DMS79 treated with DMSO at 0.1 percent for 48 hours (cell line): ENCODE measurements at regions not wholly inside any gene's neighbourhood (a gene's known extent, or its start where the extent isn't known, plus 50 kb on each side); places are given as distances from the start of the nearest gene placed in this dataset.
"Not testable (repeated sequence)": the region's sequence is repeated elsewhere in the genome, so short reads cannot be mapped to it uniquely, and the experiment has no call there.

Source experiments
- DNase-seq: peaks from one replicate; lab custom pipeline; 2025; lab: John Stamatoyannopoulos, UW

DNA sequence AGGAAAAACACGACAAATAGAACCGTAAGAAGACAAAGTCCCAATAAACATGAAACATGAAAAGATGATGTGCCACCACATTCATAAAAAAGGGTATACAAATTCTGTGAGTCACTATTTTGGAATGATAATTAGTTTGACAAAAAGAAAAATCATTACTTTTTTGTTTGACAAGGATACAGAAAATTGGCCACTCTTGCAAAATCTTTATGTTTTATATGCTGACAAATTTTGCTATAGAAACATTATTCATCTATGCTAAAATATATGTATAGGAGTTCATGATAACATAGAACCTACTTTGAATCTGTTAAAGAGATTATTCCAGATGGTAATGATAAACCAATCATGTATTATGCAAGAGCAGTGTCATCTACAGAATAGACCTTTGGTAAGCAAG lies 1201.0 kb downstream of the FSCB start:
- no peak for DNase-seq

DNA sequence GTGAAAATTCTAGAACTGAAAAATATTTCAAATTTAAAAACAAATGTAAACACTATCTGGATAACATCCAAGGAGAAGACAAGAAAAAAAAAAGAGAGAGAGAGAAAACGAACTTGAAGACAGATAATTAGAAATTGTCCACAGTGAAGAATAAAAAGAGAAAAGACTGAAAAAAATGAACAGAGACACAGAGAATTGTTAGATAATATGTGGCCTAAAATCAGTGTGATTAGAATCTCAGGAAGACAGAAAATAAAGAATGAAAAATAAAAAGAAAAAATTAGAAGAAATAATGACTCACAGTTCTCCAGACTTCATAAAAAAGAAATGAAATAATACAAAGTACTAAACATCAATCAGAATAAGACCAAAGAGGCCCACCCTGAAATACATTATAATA lies 1209.3 kb downstream of the FSCB start:
- no peak for DNase-seq

DNA sequence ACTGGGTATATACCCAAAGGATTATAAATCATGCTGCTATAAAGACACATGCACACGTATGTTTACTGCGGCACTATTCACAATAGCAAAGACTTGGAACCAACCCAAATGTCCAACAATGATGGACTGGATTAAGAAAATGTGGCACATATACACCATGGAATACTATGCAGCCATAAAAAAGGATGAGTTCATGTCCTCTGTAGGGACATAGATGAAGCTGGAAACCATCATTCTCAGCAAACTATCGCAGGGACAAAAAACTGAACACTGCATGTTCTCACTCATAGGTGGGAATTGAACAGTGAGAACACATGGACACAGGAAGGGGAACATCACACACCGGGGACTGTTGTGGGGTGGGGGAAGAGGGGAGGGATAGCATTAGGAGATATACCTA lies 1211.0 kb downstream of the FSCB start:
- not testable (repeated sequence) for DNase-seq

DNA sequence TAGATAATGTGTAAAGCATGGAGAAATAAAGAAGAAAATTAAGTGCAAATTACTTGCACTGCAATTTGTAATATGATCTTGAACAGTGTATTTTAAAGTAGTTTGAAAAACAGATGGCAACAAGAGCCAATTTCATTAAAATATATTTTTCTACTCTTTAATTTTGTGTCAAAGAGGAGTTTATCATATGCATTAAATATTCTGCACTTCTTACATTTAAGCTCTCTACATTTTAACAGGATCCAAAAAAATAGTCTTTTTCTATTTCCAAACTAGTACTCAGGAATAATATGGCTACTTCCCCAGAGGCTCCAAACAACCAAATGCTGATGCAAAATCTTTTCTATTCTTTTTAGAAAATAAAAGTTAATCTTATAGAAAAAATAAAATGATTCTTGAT lies 1221.5 kb downstream of the FSCB start:
- no peak for DNase-seq

DNA sequence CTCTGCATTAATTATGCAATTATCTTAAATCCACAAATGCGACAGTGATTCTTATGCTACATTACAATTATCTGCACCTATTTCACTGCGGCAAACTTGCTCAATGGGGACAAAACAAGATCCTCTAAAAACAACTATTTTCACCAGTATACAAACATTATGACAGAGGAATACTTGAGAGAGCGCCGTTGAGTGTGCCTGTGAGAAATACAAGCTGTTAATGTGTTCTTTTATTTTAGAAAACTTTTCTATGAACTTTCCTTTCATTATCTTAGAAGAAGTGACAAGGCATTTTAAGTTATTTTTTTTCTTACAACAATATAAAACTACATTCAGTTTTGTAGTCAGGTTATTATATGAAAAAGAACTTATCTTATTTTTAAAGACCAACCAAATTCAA lies 1247.0 kb downstream of the FSCB start:
- DNase-seq = no peak

DNA sequence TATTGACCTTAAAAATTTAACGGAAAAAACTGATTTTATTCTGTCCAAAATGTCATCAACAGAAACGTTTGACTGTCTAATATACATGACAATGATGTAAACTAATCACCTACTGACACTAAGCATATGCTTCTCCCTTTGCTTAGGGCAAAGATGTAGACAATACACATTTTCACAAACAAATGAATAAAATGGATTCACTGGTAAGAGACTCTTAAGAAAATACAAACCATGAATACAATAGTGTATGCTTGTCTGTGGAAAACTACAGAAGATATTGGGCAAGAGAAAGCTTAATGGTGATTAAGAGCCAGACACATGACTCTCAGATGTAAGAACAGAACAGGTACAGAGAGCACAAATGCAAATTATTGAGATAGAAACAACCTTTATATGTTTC lies 1248.7 kb downstream of the FSCB start:
- DNase-seq = no peak

DNA sequence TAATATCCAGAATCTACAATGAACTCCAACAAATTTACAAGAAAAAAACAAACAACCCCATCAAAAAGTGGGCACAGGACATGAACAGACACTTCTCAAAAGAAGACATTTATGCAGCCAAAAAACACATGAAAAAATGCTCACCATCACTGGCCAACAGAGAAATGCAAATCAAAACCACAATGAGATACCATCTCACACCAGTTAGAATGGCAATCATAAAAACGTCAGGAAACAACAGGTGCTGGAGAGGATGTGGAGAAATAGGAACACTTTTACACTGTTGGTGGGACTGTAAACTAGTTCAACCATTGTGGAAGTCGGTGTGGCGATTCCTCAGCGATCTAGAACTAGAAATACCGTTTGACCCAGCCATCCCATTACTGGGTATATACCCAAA lies 1250.1 kb downstream of the FSCB start:
- not testable (repeated sequence) for DNase-seq

DNA sequence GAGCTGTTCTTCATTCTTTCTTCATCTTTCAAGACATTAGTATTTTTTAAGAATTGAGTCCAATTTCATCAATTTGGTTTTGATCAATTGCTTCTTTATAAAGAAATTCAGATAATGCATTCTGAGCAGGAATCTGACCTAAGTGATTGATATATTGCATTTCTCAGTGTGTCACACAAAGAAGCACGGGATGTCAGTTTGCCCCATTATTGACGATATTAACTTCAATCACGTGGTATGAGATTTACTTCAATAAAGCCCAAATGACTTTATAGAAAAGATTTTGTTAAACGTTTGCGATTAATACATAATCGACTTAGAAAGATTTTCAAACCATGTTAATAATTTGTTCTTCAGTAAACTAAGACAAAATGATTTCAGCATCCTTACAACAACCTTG lies 1254.2 kb downstream of the FSCB start:
- no peak for DNase-seq

DNA sequence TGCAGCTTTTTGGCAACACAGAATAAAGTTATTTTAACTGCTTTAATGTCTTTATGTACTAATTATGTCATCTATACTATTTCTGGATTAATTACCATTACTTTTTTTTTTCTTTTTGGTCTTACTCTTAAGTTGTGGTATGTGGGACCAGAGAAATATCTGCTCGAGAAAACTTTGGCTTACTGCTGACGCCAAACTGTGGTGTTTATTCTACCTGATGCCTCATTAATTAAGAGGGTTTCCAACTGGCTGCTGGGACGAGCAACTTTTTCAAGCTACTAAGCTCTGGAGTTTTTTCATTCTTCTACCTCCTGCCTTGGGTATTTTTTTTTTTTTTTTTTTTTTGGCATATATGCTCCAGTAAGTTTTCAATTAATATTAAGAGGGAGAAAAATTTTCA lies 1257.5 kb downstream of the FSCB start:
- DNase-seq = no peak

DNA sequence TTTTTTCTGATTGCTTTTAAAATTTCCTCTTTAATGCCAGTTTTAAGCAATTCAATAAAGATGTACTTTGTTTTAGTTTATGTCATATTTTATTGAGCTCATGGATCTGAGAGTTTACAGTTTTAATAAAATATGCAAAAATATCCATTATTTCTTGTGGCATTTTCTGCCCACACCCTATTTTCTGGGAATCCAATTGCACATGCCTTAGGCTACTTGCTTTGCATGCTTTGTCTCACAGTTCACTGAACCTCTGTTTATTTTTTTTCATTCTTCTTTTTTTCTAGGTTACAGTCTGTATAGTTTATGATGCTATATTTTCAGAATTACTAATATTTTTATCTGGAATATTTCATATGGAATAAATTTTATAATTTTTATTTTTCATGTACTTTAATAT lies 1258.0 kb downstream of the FSCB start:
- no peak for DNase-seq

DNA sequence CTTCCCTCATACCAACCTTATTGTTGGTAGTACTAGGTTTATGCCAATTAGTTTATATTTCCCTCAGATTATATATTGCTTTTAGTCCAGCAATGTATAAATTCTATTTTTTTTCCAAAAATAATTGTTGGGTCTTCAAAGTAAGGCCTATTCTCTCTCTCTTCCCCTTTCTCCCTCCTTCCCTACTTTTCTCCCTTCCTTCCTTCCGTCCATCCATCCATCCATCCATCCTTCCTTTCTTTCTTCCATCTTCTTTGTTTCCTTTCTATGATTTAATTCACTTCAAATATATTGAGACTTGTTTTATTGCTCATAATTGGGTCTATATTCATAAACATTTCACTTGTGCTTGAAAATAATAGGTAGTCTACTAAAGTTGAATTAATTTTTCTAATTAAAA lies 1259.2 kb downstream of the FSCB start:
- no peak for DNase-seq

DNA sequence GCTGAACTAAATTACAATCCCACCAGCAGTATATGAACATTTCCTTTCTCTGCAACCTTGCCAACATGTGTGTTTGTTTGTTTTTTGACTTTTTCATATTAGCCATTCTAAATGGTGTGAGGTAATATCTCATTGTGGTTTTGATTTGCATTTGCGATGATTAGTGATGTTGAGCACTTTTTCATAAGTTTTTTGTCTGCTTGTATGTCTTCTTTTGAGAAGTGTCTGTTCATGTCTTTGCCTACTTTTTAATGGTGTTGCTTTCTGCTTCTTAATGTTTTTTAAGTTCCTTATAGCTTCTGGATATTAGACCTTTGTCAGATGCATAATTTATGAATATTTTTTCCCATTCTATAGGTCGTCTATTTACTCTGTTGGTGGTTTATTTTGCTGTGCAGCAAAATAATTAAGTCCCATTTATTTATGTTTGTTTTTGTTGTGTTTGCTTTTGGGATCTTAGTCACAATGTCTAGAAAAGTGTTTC lies 1262.9 kb downstream of the FSCB start:
- DNase-seq = no peak

DNA sequence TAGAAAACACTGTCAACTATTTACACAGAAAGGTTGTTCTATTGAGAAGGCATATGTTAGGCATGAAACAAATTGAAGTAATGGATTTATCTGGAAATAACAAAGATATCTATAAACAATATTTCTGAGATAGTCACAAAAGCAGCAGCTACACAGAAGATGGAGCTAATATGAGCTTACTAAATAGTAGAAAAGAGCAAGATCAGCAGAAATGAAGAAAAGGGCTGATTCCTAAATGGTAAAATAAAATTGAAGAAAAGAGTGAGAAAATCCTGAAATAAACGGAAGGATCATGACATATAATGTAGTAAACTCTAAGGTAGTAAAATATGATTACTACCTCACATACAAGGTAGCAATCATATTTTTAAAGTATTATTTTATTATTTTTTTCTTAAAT lies 1263.9 kb downstream of the FSCB start:
- DNase-seq = no peak

DNA sequence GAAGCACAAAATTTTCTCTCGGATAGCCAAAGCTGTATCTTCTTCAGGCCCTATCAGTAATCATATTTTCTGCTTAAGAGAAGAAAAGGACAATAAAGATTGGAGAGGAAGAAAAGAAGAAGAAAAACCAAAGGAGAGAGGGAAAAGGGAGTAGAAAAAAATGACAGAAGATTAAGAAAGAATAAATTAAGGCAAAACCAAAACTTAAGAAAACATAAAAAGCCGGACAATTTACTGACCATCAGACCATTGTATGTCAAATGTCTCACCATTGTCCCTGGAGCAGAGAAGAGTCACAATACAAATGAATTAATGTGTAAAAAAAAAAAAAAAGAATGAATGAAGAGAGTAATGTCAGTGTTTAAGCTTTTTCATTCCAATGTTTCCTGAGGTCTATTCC lies 1274.8 kb downstream of the FSCB start:
- DNase-seq = no peak

DNA sequence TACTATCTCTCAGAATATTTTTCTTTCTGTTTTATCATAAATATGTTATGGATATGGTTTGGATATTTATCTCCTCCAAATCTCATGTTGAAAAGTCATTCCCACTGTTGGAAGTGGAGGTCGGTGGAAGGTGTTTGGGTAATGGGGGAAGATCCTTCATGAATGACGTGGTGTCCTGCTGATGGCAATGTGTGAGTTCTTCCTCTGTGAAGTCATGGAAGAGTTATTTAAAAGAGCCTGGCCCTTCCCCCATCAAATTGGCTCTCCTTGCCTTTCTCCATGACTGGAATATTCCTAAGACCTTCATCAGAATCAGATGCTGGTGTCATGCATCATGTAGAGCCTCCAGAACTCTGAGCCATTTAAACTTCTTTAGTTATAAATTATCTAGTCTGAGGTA lies 1291.6 kb downstream of the FSCB start:
- DNase-seq = no peak

DNA sequence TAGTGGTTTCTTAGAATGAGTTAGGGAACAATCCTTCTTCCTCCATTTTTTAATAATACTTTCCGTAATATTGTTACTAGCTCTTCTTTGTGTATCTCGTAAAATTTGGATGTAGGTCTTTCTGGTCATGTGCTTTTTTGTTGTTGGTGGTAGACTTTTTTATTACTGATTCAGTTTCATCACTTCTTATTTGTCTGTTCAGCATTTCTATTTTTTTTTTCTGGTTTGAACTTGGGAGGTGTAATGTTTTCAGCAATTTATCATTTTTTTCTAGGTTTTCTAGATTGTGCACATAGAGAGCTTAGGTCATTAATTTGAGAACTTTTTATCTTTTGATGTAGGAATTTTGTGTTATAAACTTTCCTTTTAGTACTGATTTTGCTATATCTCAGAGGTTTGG lies 1299.9 kb downstream of the FSCB start:
- DNase-seq = no peak

DNA sequence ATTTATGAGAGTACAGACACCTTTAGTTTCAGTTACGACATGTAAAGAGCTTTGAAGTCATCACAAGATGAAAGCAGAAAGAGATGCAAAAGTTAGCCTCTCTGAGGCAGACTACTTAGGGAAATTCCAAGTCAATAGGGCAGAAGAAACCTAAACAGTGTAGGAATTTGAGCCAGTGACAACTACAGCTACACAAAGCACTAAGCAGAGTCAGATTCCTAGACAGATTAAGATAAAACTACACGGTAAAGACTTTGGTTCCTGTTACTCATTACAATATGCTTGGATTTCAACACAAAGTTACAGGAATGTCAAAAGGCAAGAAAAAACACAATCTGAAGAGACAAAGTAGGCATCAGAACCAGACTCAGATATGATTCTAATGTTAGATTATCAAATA lies 1302.3 kb downstream of the FSCB start:
- no peak for DNase-seq

DNA sequence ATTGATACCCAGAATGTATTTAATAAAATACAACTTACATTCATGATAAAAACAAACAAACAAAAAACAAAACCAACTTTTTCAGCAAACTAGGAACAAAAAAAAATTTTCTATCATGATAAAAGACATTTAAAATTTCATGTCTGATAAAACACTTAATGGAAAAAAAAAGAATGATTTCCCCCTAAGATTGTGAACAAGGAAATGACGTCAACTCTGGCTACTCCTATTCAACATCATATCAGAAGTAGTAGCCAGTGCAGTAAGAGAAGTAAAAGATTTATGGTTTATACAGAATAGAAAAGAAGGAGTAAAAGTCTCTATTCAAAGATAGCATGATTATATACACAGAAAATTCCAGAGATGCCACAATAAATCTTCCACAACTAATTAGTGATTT lies 1306.6 kb downstream of the FSCB start:
- no peak for DNase-seq

DNA sequence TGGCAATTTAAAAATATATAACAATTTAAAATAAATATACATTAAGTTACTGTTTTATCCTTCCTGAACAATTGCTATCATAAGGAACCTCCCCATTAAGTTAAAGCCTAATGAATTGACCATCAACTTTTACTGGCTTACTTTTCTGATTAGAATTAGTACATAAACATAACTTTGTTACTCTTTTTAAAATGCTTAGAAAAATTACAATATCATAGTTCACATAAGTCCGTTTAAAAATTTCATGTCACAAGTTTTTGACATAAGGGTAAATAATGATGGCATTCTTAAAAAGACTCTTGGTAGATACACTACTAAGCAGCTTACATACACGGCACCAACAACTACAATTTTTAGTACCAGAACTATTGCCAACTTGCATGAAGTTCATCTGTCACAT lies 1308.6 kb downstream of the FSCB start:
- no peak for DNase-seq

DNA sequence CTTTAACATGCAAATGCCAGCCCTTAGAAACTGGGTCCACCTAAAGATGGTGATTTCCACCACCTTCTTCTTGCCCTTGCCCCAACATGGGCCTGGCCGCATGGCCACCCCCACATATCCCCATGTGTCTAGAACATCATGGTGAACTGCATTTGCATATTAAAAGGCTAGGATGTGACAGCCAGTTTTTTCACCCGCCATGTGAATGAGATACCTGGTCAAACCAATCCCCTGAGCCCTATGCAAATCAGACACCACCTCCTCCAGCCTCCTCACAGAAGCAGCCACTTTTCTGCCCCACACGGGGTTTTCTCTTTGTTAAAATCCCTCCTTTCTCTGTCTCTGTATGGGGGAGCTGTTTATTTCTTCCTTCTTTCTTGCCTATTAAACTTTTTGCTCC lies 1322.5 kb downstream of the FSCB start:
- DNase-seq = no peak

DNA sequence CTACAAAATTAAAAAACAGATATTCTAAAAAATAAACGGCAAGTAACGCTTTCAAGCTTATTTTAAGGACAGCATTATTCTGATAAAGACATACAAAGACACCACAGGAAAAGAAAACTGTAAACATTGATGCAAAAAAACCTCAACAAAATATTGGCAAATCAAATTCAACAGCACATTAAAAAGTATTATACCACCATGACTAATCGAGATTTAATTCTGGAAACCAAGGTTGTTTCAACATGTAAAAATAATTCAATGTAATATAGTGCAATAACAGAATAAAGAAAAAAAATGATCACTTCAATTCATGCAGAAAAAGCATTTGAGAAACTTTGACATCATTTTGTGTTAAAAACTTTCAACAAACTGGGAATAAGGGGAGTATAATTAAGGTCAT lies 1323.2 kb downstream of the FSCB start:
- no peak for DNase-seq

DNA sequence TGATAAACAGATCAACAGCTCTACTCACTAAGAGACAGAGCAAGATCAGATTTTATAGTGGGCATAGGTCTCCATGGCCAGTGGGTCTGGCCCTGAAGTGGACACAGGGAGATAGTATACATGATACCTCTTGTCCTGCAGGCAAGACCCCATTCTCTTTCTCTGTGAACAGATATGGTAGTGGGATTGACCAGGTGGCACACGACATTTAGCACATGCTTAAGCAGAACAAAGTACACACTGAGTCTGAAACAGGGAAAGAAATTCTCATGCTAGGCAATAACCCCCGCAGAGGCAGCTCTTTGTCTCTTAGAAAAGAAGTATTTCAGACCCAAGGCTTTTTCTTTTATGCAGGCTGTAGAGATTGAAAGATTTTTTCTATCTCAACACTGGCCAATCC lies 1331.2 kb downstream of the FSCB start:
- no peak for DNase-seq

DNA sequence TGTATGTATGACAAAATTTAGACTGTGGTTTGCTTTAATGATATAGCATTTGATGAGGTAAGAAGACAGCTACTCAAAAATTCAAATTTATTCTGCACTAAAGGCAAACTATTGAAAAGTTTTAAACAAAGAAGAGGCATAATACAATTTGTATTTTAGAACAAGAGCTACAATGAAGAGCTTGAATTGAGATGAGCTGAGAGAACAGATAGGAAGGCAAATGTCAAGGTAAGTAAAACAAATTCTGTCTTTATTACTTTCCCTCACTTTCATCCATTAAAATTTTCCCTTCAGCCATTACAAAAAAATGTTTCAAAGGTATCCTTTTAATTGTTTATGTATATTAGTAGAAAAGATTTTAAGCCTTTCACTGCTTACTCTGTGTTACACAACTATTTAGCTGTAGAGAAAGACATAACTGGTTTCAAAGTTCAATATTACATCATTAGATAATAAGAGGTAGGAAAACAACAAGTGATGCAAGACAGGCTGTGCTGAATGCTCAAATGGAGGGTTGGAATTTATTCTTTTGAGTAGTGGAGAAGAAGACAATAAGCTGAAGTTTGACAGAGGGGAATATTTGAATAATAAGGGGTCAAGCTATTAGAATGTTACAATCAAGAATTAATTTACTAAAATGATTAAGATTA lies 1334.1 kb downstream of the FSCB start:
- no peak for DNase-seq

DNA sequence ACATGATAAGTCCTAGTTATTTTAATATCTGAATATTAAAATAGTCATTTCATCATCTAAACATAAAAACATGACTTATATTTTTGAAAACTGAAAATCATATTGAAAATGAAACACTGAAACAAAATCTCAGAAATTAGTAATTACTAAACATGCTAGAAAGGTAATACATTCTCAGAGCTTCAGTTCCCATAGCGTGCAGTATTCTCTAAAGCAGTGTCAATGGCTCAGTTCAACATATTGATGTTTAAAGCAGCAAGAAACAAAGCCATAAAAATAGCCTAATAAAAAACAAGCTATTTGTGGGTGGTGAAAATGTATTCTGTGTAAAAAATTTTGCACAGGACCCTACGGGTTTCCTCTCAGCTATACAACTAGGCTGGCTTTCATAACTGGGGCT lies 1337.4 kb downstream of the FSCB start:
- no peak for DNase-seq
